ENCODE measurements at regions not wholly inside any gene's neighbourhood (a gene's known extent, or its start where the extent isn't known, plus 50 kb on each side); places are given as distances from the start of the nearest gene placed in this dataset.

DNA sequence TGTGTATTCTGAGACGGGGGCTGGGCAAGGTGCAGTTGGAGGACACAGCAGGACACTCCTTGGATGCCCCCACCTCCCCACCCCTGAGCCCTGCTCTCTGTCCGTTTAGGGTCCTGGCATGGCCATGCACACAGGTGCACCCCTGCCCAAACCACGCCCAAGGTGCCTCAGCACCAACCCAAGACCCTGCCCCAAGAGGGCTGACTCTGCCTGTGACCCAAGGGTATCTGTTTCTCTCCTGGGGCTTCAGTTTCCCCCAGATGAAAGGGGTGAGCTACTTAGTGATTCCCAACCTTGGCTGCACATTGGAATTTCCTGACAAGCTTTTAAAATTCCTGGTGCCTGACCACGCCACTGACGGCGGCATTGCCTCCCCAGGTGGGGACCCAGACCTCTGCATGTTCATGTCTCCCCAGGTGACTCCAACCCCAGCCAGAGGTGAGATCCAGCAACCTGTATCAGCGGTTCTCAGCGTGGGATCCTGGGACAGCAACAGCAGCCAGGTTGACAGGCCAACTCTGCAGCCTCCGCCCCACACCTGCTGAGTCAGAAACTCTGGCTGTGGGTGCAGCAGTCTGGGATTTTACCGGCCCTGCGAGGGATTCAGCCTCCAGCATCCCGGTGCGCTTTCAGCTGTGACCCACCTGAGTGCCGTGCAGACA, 483.4 kb downstream of the NPHP4 start:
- TF ChIP-seq TAF1 (IDR thresholded peaks at IDR 0.05; ENCODE audit: borderline replicate concordance, insufficient read depth, low read length) (no peak), SIN3A (IDR thresholded peaks at IDR 0.05; ENCODE audit: borderline replicate concordance, insufficient read depth, low read length) (no peak), POLR2AphosphoS5 (IDR thresholded peaks at IDR 0.05; ENCODE audit: low read depth, low read length) (no peak), FOXP2 (optimal IDR thresholded peaks at IDR 0.05; ENCODE audit: borderline replicate concordance, extremely low read depth, extremely low read length, insufficient read depth) (no peak)
- TF ChIP-seq, protein P1, sequence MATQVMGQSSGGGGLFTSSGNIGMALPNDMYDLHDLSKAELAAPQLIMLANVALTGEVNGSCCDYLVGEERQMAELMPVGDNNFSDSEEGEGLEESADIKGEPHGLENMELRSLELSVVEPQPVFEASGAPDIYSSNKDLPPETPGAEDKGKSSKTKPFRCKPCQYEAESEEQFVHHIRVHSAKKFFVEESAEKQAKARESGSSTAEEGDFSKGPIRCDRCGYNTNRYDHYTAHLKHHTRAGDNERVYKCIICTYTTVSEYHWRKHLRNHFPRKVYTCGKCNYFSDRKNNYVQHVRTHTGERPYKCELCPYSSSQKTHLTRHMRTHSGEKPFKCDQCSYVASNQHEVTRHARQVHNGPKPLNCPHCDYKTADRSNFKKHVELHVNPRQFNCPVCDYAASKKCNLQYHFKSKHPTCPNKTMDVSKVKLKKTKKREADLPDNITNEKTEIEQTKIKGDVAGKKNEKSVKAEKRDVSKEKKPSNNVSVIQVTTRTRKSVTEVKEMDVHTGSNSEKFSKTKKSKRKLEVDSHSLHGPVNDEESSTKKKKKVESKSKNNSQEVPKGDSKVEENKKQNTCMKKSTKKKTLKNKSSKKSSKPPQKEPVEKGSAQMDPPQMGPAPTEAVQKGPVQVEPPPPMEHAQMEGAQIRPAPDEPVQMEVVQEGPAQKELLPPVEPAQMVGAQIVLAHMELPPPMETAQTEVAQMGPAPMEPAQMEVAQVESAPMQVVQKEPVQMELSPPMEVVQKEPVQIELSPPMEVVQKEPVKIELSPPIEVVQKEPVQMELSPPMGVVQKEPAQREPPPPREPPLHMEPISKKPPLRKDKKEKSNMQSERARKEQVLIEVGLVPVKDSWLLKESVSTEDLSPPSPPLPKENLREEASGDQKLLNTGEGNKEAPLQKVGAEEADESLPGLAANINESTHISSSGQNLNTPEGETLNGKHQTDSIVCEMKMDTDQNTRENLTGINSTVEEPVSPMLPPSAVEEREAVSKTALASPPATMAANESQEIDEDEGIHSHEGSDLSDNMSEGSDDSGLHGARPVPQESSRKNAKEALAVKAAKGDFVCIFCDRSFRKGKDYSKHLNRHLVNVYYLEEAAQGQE (IDR thresholded peaks at IDR 0.05; ENCODE audit: insufficient read depth in 1 of 2, low read depth in 2 of 2, low read length in 2 of 2): no peak

GRCh38 chr1:5507340-5507739, 484.9 kb downstream of the NPHP4 start:
- no peak for TF ChIP-seq FOXP2 (optimal IDR thresholded peaks at IDR 0.05; ENCODE audit: borderline replicate concordance, extremely low read depth, extremely low read length, insufficient read depth)
- TF ChIP-seq, protein P1 (IDR thresholded peaks at IDR 0.05; ENCODE audit: insufficient read depth in 1 of 2, low read depth in 2 of 2, low read length in 2 of 2): no peak
- TF ChIP-seq TAF1 (IDR thresholded peaks at IDR 0.05; ENCODE audit: borderline replicate concordance, insufficient read depth, low read length): no peak

DNA sequence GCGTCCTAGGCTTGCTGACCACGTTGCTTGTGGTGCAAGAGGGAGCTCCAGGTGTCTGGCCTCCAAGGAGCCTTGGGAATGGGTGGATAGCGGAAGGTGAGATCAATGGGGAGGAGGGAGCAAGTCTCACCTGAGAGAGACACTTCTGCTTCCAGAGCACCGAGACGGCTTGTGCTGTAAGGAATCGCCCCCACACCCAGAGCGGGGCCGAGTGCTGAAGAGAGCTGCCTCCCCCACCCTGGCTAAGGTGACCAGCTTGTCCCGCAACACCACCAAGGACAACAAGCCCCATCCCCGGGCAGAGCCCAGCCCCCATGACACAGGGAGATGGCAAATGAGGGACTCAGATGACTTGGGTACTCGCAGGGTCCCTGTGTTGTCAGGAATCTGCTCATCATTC, 485.6 kb downstream of the NPHP4 start:
- TF ChIP-seq POLR2AphosphoS5 (IDR thresholded peaks at IDR 0.05; ENCODE audit: low read depth, low read length): no peak
- no peak for TF ChIP-seq FOXP2 (optimal IDR thresholded peaks at IDR 0.05; ENCODE audit: borderline replicate concordance, extremely low read depth, extremely low read length, insufficient read depth)
- TF ChIP-seq, protein P1 (IDR thresholded peaks at IDR 0.05; ENCODE audit: insufficient read depth in 1 of 2, low read depth in 2 of 2, low read length in 2 of 2): no peak
- TF ChIP-seq TAF1 (IDR thresholded peaks at IDR 0.05; ENCODE audit: borderline replicate concordance, insufficient read depth, low read length): no peak
- TF ChIP-seq SIN3A (IDR thresholded peaks at IDR 0.05; ENCODE audit: borderline replicate concordance, insufficient read depth, low read length): no peak

DNA sequence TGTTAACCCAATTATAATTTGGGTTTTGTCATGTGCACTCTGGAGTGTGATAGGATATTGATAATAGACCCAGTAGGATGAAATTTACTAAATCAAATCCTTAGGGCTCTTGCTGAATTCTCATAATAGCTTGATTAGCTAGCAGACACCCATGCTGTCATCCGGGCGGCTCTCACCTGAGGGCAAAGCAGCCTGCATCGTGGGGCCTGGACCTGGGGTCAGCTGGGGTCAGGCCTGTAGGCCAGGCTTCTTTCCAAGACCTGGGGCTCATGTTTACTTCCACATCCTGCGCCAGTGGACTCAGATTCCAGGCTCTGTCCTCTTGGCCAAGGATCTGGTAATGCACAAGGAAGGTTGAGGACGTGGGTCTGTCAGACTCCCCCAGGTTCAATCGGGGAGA, 486.3 kb downstream of the NPHP4 start:
- TF ChIP-seq POLR2AphosphoS5 (IDR thresholded peaks at IDR 0.05; ENCODE audit: low read depth, low read length) (no peak), TAF1 (IDR thresholded peaks at IDR 0.05; ENCODE audit: borderline replicate concordance, insufficient read depth, low read length) (no peak), FOXP2 (optimal IDR thresholded peaks at IDR 0.05; ENCODE audit: borderline replicate concordance, extremely low read depth, extremely low read length, insufficient read depth) (no peak), SIN3A (IDR thresholded peaks at IDR 0.05; ENCODE audit: borderline replicate concordance, insufficient read depth, low read length) (no peak)
- TF ChIP-seq, protein P1 (IDR thresholded peaks at IDR 0.05; ENCODE audit: insufficient read depth in 1 of 2, low read depth in 2 of 2, low read length in 2 of 2): no peak

DNA sequence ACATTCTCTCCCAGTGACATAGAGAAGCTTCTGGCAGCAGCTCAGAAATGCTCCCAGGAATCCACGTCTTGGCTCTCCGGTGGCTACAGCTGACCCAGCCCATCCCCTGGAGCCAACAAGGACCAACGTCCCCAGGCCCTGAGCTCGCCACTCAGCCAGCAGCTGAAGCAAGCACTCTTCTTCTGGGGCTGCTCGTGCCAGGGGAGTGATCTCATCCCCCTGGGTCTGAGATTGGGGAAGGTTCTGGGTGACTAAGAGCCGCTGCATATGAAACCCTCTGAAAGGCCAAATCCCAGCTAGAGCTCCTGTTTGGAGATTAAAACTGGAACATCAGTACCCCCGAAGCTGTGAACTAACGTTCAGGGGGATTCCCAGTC, 487.9 kb downstream of the NPHP4 start:
- TF ChIP-seq POLR2AphosphoS5 (IDR thresholded peaks at IDR 0.05; ENCODE audit: low read depth, low read length) (no peak), FOXP2 (optimal IDR thresholded peaks at IDR 0.05; ENCODE audit: borderline replicate concordance, extremely low read depth, extremely low read length, insufficient read depth) (no peak), TAF1 (IDR thresholded peaks at IDR 0.05; ENCODE audit: borderline replicate concordance, insufficient read depth, low read length) (no peak), SIN3A (IDR thresholded peaks at IDR 0.05; ENCODE audit: borderline replicate concordance, insufficient read depth, low read length) (no peak)
- TF ChIP-seq, protein P1 (IDR thresholded peaks at IDR 0.05; ENCODE audit: insufficient read depth in 1 of 2, low read depth in 2 of 2, low read length in 2 of 2): no peak

Measured in PFSK-1 (cell line).